Duodenal mucosa (tissue), 2 donors: ENCODE measurements at regions not wholly inside any gene's neighbourhood (a gene's known extent, or its start where the extent isn't known, plus 50 kb on each side); places are given as distances from the start of the nearest gene placed in this dataset.

ENCODE experiments used
- H3K27ac ChIP-seq: one replicate; pipeline ENCODE4 v1.7.0; 2013; ENCODE audit warnings: low read depth, low read length
- H3K27me3 ChIP-seq, 2 donors: one replicate each; pipeline ENCODE4 v1.7.0; 2013; ENCODE audit warnings: low read length in 2 of 2, control low read depth in 1 of 2; ENCODE audit not compliant: insufficient read depth in 2 of 2, control insufficient read depth in 1 of 2
- H3K36me3 ChIP-seq, 2 donors: one replicate each; pipeline ENCODE4 v1.7.0; 2013; ENCODE audit warnings: low read length in 2 of 2, control low read depth in 1 of 2; ENCODE audit not compliant: insufficient read depth in 2 of 2, control insufficient read depth in 1 of 2
- H3K4me1 ChIP-seq, 2 donors: one replicate each; pipeline ENCODE4 v1.7.0; 2013; ENCODE audit warnings: low read length in 2 of 2, control low read depth in 1 of 2; ENCODE audit not compliant: insufficient read depth in 2 of 2, control insufficient read depth in 1 of 2
- H3K4me3 ChIP-seq, 2 donors: one replicate each; pipeline ENCODE4 v1.7.0; 2013; ENCODE audit warnings: low read length in 2 of 2, low read depth in 1 of 2
- H3K9ac ChIP-seq, 2 donors: one replicate each; pipeline ENCODE4 v1.7.0; 2013; ENCODE audit warnings: low read length in 2 of 2, low read depth in 1 of 2
- H3K9me3 ChIP-seq, 2 donors: one replicate each; pipeline ENCODE4 v1.7.0; 2013; ENCODE audit warnings: low read length in 2 of 2, control low read depth in 1 of 2; ENCODE audit not compliant: control insufficient read depth in 1 of 2

- Histone ChIP-seq H3K9ac (no peak overlapping the region), H3K36me3 (no peaks in the 10 kb centered on the region), H3K4me3 (no peak overlapping the region), H3K27ac (no peak overlapping the region), H3K27me3 (no peaks in the 10 kb centered on the region), H3K9me3 (no peaks in the 10 kb centered on the region), H3K4me1 (no peaks in the 10 kb centered on the region)
Observed at GRCh38 chr9:108078811-108079210, 589.2 kb upstream of the KLF4 start.

- Histone ChIP-seq H3K27ac (no peak overlapping the region), H3K9ac (no peak overlapping the region), H3K4me3 (no peak overlapping the region), H3K4me1 (no peaks in the 10 kb centered on the region), H3K9me3 (no peaks in the 10 kb centered on the region), H3K27me3 (no peaks in the 10 kb centered on the region), H3K36me3 (no peaks in the 10 kb centered on the region)
Observed at GRCh38 chr9:108078375-108078774, 588.8 kb upstream of the KLF4 start.

- H3K27me3 ChIP-seq = no peaks in the 10 kb centered on the region
- no peaks in the 10 kb centered on the region for H3K4me1 ChIP-seq
- H3K36me3 ChIP-seq = no peaks in the 10 kb centered on the region
- no peak overlapping the region for H3K27ac ChIP-seq
- no peak overlapping the region for H3K4me3 ChIP-seq
- H3K9ac ChIP-seq = no peak overlapping the region
- no peaks in the 10 kb centered on the region for H3K9me3 ChIP-seq
Observed at GRCh38 chr9:108077556-108077955, 588.0 kb upstream of the KLF4 start.

- Histone ChIP-seq H3K9ac (no peak overlapping the region), H3K27ac (no peak overlapping the region), H3K4me3 (no peak overlapping the region), H3K9me3 (no peaks in the 10 kb centered on the region), H3K36me3 (no peaks in the 10 kb centered on the region), H3K27me3 (no peaks in the 10 kb centered on the region), H3K4me1 (no peaks in the 10 kb centered on the region)
Observed at GRCh38 chr9:108074900-108075299, 585.3 kb upstream of the KLF4 start.

GRCh38 chr9:108073823-108074222, 584.3 kb upstream of the KLF4 start:
- Histone ChIP-seq H3K36me3 (no peaks in the 10 kb centered on the region), H3K9ac (no peak overlapping the region)

DNA sequence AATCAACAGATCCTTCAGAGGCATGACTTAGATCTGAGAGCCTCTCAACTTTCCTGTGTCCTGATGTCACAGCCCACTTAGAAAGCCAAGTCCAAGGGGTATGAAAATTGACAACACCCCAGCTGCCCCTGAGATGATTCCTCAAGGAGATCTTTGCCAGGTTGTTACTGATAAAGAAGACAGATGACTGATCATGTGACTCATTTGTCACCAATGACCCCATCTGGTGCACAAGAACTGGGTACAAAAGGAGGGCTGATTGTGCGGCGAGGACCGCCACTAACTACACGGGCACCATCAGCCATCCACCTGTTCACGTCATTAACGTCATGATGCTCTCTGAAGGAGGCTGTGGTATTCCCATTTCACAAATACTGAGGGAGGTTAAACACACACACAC, 583.2 kb upstream of the KLF4 start:
- Histone ChIP-seq H3K27ac (no peak overlapping the region), H3K4me1 (no peaks in the 10 kb centered on the region), H3K27me3 (no peaks in the 10 kb centered on the region), H3K9ac (no peak overlapping the region), H3K4me3 (no peak overlapping the region), H3K9me3 (no peaks in the 10 kb centered on the region), H3K36me3 (no peaks in the 10 kb centered on the region)

More at GRCh38 chr9:108073823-108074222, 584.3 kb upstream of the KLF4 start:
- no peaks in the 10 kb centered on the region for H3K27me3 ChIP-seq
- H3K27ac ChIP-seq = no peak overlapping the region
- H3K4me1 ChIP-seq = no peaks in the 10 kb centered on the region
- H3K9me3 ChIP-seq = no peaks in the 10 kb centered on the region
- no peak overlapping the region for H3K4me3 ChIP-seq

DNA sequence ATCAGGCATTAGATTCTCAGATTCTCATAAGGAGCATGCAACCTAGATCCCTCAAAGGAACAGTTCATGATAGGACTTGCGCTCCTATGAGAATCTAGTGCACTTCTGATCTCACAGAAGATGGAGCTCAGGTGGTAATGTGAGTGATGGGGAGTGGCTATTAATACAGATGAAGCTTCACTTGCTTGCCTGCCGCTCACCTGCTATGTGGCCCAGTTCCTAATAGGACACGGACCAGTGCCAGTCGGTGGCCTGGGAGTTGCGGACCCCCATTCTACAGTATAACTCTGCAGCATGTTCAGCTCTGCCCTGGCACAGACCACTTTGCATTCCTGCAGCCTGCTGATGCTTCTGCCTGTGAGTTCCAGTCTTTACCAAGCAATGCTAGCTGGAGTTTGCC, 581.3 kb upstream of the KLF4 start:
- no peaks in the 10 kb centered on the region for H3K4me1 ChIP-seq
- no peak overlapping the region for H3K9ac ChIP-seq
- H3K27ac ChIP-seq = no peak overlapping the region
- no peaks in the 10 kb centered on the region for H3K27me3 ChIP-seq
- no peaks in the 10 kb centered on the region for H3K36me3 ChIP-seq
- no peaks in the 10 kb centered on the region for H3K9me3 ChIP-seq
- no peak overlapping the region for H3K4me3 ChIP-seq

GRCh38 chr9:108069991-108070390, 580.4 kb upstream of the KLF4 start:
- H3K4me3 ChIP-seq = no peak overlapping the region
- H3K4me1 ChIP-seq = no peaks in the 10 kb centered on the region
- H3K27me3 ChIP-seq = no peaks in the 10 kb centered on the region
- no peaks in the 10 kb centered on the region for H3K9me3 ChIP-seq
- no peaks in the 10 kb centered on the region for H3K36me3 ChIP-seq
- H3K27ac ChIP-seq = no peak overlapping the region
- H3K9ac ChIP-seq = no peak overlapping the region

DNA sequence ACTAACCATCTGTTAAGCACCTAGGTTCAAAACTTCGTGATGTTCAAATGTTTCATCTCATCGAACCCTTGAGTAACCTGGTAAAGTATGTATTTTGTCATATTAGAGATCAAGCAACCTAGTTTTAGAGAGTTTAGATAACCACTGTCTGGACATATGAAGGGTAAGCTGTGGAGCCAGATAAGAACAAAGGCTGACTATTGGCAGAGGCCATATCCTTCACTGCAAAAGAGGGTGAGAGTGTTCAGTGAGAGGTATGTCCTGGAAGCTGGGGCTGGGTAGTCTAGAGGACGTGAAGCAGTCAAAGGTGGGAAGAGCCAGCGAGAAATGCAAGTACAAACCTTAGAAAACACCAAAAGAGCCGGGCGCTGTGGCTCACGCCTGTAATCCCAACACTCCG, 573.1 kb upstream of the KLF4 start:
- no peak overlapping the region for H3K4me3 ChIP-seq
- H3K9me3 ChIP-seq = no peaks in the 10 kb centered on the region
- H3K27me3 ChIP-seq = no peaks in the 10 kb centered on the region
- peaks cover 4 to 8% of the 10 kb centered on the region in 2 donors for H3K4me1 ChIP-seq
- no peaks in the 10 kb centered on the region for H3K36me3 ChIP-seq
- H3K9ac ChIP-seq = no peak overlapping the region
- H3K27ac ChIP-seq = no peak overlapping the region

DNA sequence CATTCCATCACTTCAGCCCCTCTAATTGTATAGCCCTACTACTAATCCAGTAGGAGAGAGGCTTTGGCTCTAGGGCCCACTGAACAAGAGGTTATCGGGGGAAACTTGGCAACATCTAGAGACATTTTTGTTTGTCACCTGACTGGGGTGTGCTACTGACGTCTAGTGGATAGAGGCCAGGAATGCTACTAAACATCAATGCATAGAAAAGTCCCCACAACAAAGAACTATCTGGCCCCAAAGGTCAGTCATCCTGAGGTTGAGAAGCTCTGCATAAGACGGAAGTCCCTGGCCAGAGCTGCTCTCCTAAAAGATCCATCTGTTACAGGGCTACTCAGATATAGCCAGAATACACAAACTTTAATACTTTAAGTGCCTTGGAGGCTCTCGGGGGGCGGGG, 570.6 kb upstream of the KLF4 start:
- H3K9ac ChIP-seq = no peak overlapping the region
- peaks cover 4 to 11% of the 10 kb centered on the region in 2 donors for H3K4me1 ChIP-seq
- H3K9me3 ChIP-seq = no peaks in the 10 kb centered on the region
- H3K4me3 ChIP-seq = no peak overlapping the region
- no peak overlapping the region for H3K27ac ChIP-seq
- no peaks in the 10 kb centered on the region for H3K36me3 ChIP-seq
- H3K27me3 ChIP-seq = no peaks in the 10 kb centered on the region

GRCh38 chr9:108058135-108058814, 568.7 kb upstream of the KLF4 start:
- Histone ChIP-seq H3K27ac (no peak overlapping the region), H3K4me3 (no peak overlapping the region), H3K9ac (no peak overlapping the region), H3K9me3 (no peaks in the 10 kb centered on the region), H3K4me1 (peaks cover 7 to 24% of the 10 kb centered on the region in 2 donors), H3K36me3 (no peaks in the 10 kb centered on the region), H3K27me3 (no peaks in the 10 kb centered on the region)
